Nephron progenitor cell (in vitro differentiated cells): ENCODE measurements at regions not wholly inside any gene's neighbourhood (a gene's known extent, or its start where the extent isn't known, plus 50 kb on each side); places are given as distances from the start of the nearest gene placed in this dataset.

Experiments
- DNase-seq: peaks from one replicate; pipeline ENCODE4 v3.0.0; 2021
- H3K27ac Mint-ChIP-seq: 2 replicates; pipeline ENCODE4 v1.8.0; 2021; ENCODE audit warnings: mild to moderate bottlenecking, moderate library complexity, mixed read lengths
- H3K27me3 Mint-ChIP-seq: 2 replicates; pipeline ENCODE4 v1.8.0; 2021; ENCODE audit warnings: mild to moderate bottlenecking, low read depth, mixed read lengths; ENCODE audit not compliant: poor library complexity
- H3K36me3 Mint-ChIP-seq: 2 replicates; pipeline ENCODE4 v1.8.0; 2021; ENCODE audit warnings: low read depth, mixed read lengths
- H3K4me1 Mint-ChIP-seq: 2 replicates; pipeline ENCODE4 v1.8.0; 2021; ENCODE audit warnings: mixed read lengths
- H3K4me3 Mint-ChIP-seq: 2 replicates; pipeline ENCODE4 v1.8.0; 2021; ENCODE audit warnings: mild to moderate bottlenecking, moderate library complexity, mixed read lengths
- H3K9me3 Mint-ChIP-seq: 2 replicates; pipeline ENCODE4 v1.8.0; 2021; ENCODE audit warnings: mild to moderate bottlenecking, moderate library complexity, mixed read lengths
- CTCF ChIP-seq: fragments of 200-600 bp; sonication (generic); IDR thresholded peaks from 2 replicates; pipeline ENCODE4 v1.5.0; 2021; ENCODE audit warnings: antibody characterized with exemption

DNA sequence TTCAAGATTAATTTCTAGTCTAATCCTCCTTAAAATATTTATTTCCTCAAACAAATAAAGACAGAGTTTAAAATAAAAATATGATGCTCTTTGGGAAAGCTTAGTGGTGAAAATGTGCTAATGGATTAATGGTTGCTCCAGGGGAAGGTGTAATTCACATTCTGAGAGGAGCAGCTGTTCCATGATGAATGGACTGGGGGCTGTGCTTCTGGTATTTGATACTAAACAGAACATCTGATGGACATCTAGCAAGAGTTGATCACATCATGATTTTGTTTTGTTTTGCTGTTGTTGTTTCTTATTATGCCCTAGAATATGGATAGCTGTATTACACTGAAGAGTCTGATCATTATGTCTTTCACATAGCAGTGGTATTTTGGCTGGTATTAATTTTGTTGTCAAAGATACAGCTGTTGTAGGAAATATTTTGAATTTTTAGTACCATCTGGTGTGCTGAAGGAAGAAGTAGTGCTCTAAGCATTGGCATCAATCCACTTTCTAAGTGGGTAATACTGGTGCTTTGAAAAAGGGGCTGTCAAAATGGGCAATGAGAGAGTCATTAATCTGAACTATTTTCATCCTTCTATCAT, 296.4 kb downstream of the ADAMTS20 start:
- no peak overlapping the region for H3K4me3 Mint-ChIP-seq
- H3K27me3 Mint-ChIP-seq, result no peaks in the 10 kb centered on the region

DNA sequence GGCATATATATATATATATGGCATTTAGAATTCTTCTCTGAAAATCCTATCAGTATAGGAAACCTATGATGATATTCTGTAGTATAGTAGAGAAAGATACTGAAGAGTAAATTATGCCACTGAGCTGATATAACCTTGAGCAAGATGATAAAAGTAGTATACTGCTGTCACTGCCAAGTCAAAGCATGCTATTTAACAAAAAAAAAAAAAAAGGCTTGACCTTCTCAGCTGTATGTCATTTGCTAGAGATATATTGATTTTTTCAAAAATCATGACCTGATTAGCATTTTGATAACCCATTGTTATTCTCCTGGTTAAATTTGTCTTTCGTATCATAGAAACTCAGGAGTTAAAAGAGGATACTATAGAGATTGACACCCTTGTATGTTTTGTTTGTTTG, 299.4 kb downstream of the ADAMTS20 start:
- Mint-ChIP-seq H3K9me3 (peaks cover 7% of the 10 kb centered on the region), H3K4me3 (no peak overlapping the region), H3K27ac (no peak overlapping the region)

More for the DNA sequence above, 296.4 kb downstream of the ADAMTS20 start:
- Mint-ChIP-seq H3K9me3 (peaks cover 7% of the 10 kb centered on the region), H3K27ac (no peak overlapping the region), H3K4me1 (peaks cover 16% of the 10 kb centered on the region), H3K36me3 (no peaks in the 10 kb centered on the region)
- DNase-seq, result no peak
- no peak for TF ChIP-seq CTCF

DNA sequence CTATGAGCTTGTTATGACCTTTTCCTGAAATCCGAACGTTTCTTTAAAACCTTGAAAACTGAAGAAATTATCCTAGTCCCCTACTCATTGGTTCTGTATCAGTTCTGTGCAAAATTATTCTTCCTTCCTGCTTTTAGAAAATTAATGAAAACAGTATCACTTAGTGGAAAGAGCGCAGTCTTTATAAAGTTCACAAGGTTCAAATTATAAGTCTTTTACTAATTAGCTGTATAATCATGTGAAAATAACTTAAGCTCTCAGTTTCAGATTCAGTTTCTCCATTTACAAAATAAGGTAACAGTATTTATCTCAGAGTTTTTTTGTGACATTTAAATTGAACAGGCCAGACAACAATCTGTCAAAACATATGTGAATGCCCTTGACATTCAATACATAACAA, 306.1 kb downstream of the ADAMTS20 start:
- H3K27me3 Mint-ChIP-seq, result no peaks in the 10 kb centered on the region

More for the DNA sequence above, 299.4 kb downstream of the ADAMTS20 start:
- Mint-ChIP-seq H3K36me3 (no peaks in the 10 kb centered on the region), H3K4me1 (peaks cover 28% of the 10 kb centered on the region), H3K27me3 (no peaks in the 10 kb centered on the region)
- no peak for TF ChIP-seq CTCF
- no peak for DNase-seq

GRCh38 chr12:43241986-43242385, 310.0 kb downstream of the ADAMTS20 start:
- Mint-ChIP-seq H3K27me3 (no peaks in the 10 kb centered on the region), H3K9me3 (peaks cover 13% of the 10 kb centered on the region), H3K27ac (no peak overlapping the region), H3K36me3 (no peaks in the 10 kb centered on the region), H3K4me3 (no peak overlapping the region), H3K4me1 (peaks cover 24% of the 10 kb centered on the region)
- TF ChIP-seq CTCF, result no peak
- no peak for DNase-seq

More for the DNA sequence above, 306.1 kb downstream of the ADAMTS20 start:
- no peak for DNase-seq
- peak overlapping the region; percentile 4 for H3K4me3 Mint-ChIP-seq
- peak overlapping the region; percentile 64 for H3K27ac Mint-ChIP-seq
- H3K4me1 Mint-ChIP-seq, result peaks cover 43% of the 10 kb centered on the region
- no peak for TF ChIP-seq CTCF
- H3K9me3 Mint-ChIP-seq, result peaks cover 3% of the 10 kb centered on the region
- H3K36me3 Mint-ChIP-seq, result no peaks in the 10 kb centered on the region

- no peak for TF ChIP-seq CTCF
- Mint-ChIP-seq H3K4me1 (no peaks in the 10 kb centered on the region), H3K9me3 (peaks cover 15% of the 10 kb centered on the region), H3K27ac (no peak overlapping the region), H3K27me3 (no peaks in the 10 kb centered on the region), H3K4me3 (no peak overlapping the region), H3K36me3 (no peaks in the 10 kb centered on the region)
- no peak for DNase-seq
These were observed 313.7 kb downstream of the ADAMTS20 start for GRCh38 chr12:43238281-43238680.

DNA sequence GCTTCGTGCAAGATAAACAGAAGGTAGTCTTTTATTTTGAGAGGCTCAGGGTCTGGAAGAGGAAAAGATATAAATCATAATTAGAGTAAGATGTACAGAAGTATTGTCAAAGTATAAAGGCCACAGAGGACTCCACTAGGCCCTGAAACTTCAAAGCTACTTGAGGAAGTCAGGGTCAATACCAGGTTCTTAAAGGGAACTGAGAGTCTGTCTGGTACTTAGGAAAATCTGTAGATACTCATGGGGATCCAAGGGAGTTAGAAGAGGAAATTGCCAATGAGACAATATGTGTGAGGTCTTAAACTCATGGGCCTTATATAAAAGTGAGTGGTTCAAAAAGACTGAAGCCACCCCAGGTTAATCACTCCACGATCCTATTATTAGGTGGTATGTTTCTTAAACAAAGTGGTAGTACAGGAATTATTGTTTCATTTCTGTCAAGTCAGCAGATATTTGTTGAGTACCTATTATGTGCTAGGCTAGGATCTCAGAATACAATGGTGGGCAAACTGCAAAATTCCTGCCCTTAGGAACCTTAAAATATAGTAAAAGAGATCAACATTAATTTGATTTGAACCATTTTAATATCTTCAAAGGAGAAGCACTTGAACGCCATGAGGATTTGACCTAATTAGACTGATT, 314.6 kb downstream of the ADAMTS20 start:
- no peak for DNase-seq
- Mint-ChIP-seq H3K4me1 (no peaks in the 10 kb centered on the region), H3K36me3 (no peaks in the 10 kb centered on the region), H3K4me3 (no peak overlapping the region), H3K27ac (no peak overlapping the region), H3K9me3 (peaks cover 19% of the 10 kb centered on the region), H3K27me3 (no peaks in the 10 kb centered on the region)
- TF ChIP-seq CTCF, result no peak
